HFF-Myc (cell line): ENCODE measurements at regions not wholly inside any gene's neighbourhood (a gene's known extent, or its start where the extent isn't known, plus 50 kb on each side); places are given as distances from the start of the nearest gene placed in this dataset.

Experiments used
- DNase-seq: peaks from one replicate; pipeline ENCODE4 v3.0.0-alpha.2; 2011; ENCODE audit warnings: low read depth; ENCODE audit errors: extremely low read depth
- H3K4me3 ChIP-seq: replicated peaks from 2 replicates; pipeline ENCODE4 v1.5.1; 2011; ENCODE audit warnings: low read depth, mild to moderate bottlenecking, control low read depth, low read length
- CTCF ChIP-seq: IDR thresholded peaks from 2 replicates; pipeline ENCODE4 v1.5.1; 2012; ENCODE audit warnings: mild to moderate bottlenecking, low read depth, low read length, control low read depth; ENCODE audit errors: missing control alignments

GRCh38 chr12:76156314-76156713 lies 71.8 kb upstream of the NAP1L1 start:
- H3K4me3 ChIP-seq: no peak overlapping the region
- TF ChIP-seq CTCF: no peak
- no peak for DNase-seq

- DNase-seq: no peak
- no peak for TF ChIP-seq CTCF
- no peak overlapping the region for H3K4me3 ChIP-seq
Measured at GRCh38 chr12:76155157-76155670, 70.7 kb upstream of the NAP1L1 start.

- no peak overlapping the region for H3K4me3 ChIP-seq
- no peak for DNase-seq
- TF ChIP-seq CTCF: no peak
Measured at GRCh38 chr12:76153616-76154015, 69.1 kb upstream of the NAP1L1 start.

GRCh38 chr12:76152181-76152807 lies 67.8 kb upstream of the NAP1L1 start:
- TF ChIP-seq CTCF: no peak
- H3K4me3 ChIP-seq: no peak overlapping the region
- no peak for DNase-seq

- no peak for DNase-seq
- no peak for TF ChIP-seq CTCF
- H3K4me3 ChIP-seq: no peak overlapping the region
Measured at GRCh38 chr12:76144245-76144549, 59.7 kb upstream of the NAP1L1 start.

- H3K4me3 ChIP-seq: no peak overlapping the region
- DNase-seq: no peak
- TF ChIP-seq CTCF: no peak
Measured at GRCh38 chr12:76143343-76144244, 59.1 kb upstream of the NAP1L1 start.

GRCh38 chr12:76142305-76142704 lies 57.8 kb upstream of the NAP1L1 start:
- TF ChIP-seq CTCF: no peak
- no peak overlapping the region for H3K4me3 ChIP-seq
- no peak for DNase-seq
